ENCODE measurements at regions not wholly inside any gene's neighbourhood (a gene's known extent, or its start where the extent isn't known, plus 50 kb on each side); places are given as distances from the start of the nearest gene placed in this dataset.

GRCh38 chr2:49278141-49278540 lies 123.8 kb upstream of the FSHR start:
- H3K27me3 ChIP-seq (ENCODE audit: control insufficient read depth in 2 of 2, insufficient read depth in 2 of 2, low read length in 2 of 2): no peaks in the 10 kb centered on the region
- no peak overlapping the region for H3K9ac ChIP-seq (ENCODE audit: insufficient read depth, low read length, poor library complexity, severe bottlenecking)
- H3K27ac Mint-ChIP-seq: no peak overlapping the region
- H3K27me3 Mint-ChIP-seq (ENCODE audit: low read depth in 3 of 3): no peaks in the 10 kb centered on the region
- H3K4me2 ChIP-seq (replicated peaks; ENCODE audit: extremely low read depth, low read length, poor library complexity, severe bottlenecking): no peak overlapping the region
- H3K4me3 ChIP-seq (replicated peaks in 1 of 3; ENCODE audit: low read depth in 2 of 3, low read length in 3 of 3): no peak overlapping the region
- H3K36me3 ChIP-seq (replicated peaks in 1 of 2; ENCODE audit: control insufficient read depth in 1 of 2, insufficient read depth in 2 of 2, low read length in 2 of 2): no peaks in the 10 kb centered on the region
- no peak for TF ChIP-seq CTCF (IDR thresholded peaks at IDR 0.05)
- H3K9me3 Mint-ChIP-seq: peaks cover 2 to 16% (median 5%) of the 10 kb centered on the region in 7 donors
- H3K9me3 ChIP-seq (replicated peaks in 1 of 2; ENCODE audit: control insufficient read depth in 1 of 2, insufficient read depth in 1 of 2, low read length in 2 of 2): peaks cover 3% of the 10 kb centered on the region in 2 donors
- no peaks in the 10 kb centered on the region for H3K36me3 Mint-ChIP-seq
- H4K20me1 ChIP-seq (ENCODE audit: insufficient read depth, low read length): no peaks in the 10 kb centered on the region
- H3K4me1 ChIP-seq (ENCODE audit: control insufficient read depth in 1 of 2, insufficient read depth in 2 of 2, low read length in 2 of 2): no peaks in the 10 kb centered on the region
- intact Hi-C loops (cut with micrococcal nuclease): no loop called here
- no peak for DNase-seq
- H3K4me1 Mint-ChIP-seq: no peaks in the 10 kb centered on the region
- no peaks in the 10 kb centered on the region for H3K79me2 ChIP-seq (ENCODE audit: insufficient read depth, low read length)
- no peak overlapping the region for H3K27ac ChIP-seq (ENCODE audit: low read depth in 1 of 2, low read length in 2 of 2)
- H2AFZ ChIP-seq (ENCODE audit: insufficient read depth, low read depth, low read length, poor library complexity, severe bottlenecking): no peak overlapping the region
- H3K4me3 Mint-ChIP-seq: no peak overlapping the region

- no peak overlapping the region for H3K27ac Mint-ChIP-seq
- Histone ChIP-seq H3K9ac (ENCODE audit: insufficient read depth, low read length, poor library complexity, severe bottlenecking) (no peak overlapping the region), H3K27me3 (ENCODE audit: control insufficient read depth in 2 of 2, insufficient read depth in 2 of 2, low read length in 2 of 2) (no peaks in the 10 kb centered on the region), H3K36me3 (replicated peaks in 1 of 2; ENCODE audit: control insufficient read depth in 1 of 2, insufficient read depth in 2 of 2, low read length in 2 of 2) (no peaks in the 10 kb centered on the region), H3K79me2 (ENCODE audit: insufficient read depth, low read length) (no peaks in the 10 kb centered on the region), H3K9me3 (replicated peaks in 1 of 2; ENCODE audit: control insufficient read depth in 1 of 2, insufficient read depth in 1 of 2, low read length in 2 of 2) (no peaks in the 10 kb centered on the region), H3K4me2 (replicated peaks; ENCODE audit: extremely low read depth, low read length, poor library complexity, severe bottlenecking) (no peak overlapping the region), H2AFZ (ENCODE audit: insufficient read depth, low read depth, low read length, poor library complexity, severe bottlenecking) (no peak overlapping the region), H3K27ac (ENCODE audit: low read depth in 1 of 2, low read length in 2 of 2) (no peak overlapping the region), H3K4me1 (ENCODE audit: control insufficient read depth in 1 of 2, insufficient read depth in 2 of 2, low read length in 2 of 2) (no peaks in the 10 kb centered on the region), H4K20me1 (ENCODE audit: insufficient read depth, low read length) (no peaks in the 10 kb centered on the region), H3K4me3 (replicated peaks in 1 of 3; ENCODE audit: low read depth in 2 of 3, low read length in 3 of 3) (no peak overlapping the region)
- H3K4me1 Mint-ChIP-seq: no peaks in the 10 kb centered on the region
- DNase-seq: no peak
- no peak overlapping the region for H3K4me3 Mint-ChIP-seq
- 83% methylated on average over 1 of the region's 2 CpGs for WGBS (ENCODE audit: insufficient coverage)
- no peak for TF ChIP-seq CTCF (IDR thresholded peaks at IDR 0.05)
- H3K27me3 Mint-ChIP-seq (ENCODE audit: low read depth in 3 of 3): peaks cover 0 to 1% (median 0%) of the 10 kb centered on the region in 3 donors
- H3K9me3 Mint-ChIP-seq: peaks cover 0 to 3% (median 0%) of the 10 kb centered on the region in 7 donors
- H3K36me3 Mint-ChIP-seq: no peaks in the 10 kb centered on the region
- intact Hi-C loops (cut with micrococcal nuclease): no loop called here
These were observed 116.8 kb upstream of the FSHR start for GRCh38 chr2:49271060-49271606.

Measured in CD14-positive monocyte (primary cell).